GM10248 (cell line): ENCODE measurements at regions not wholly inside any gene's neighbourhood (a gene's known extent, or its start where the extent isn't known, plus 50 kb on each side); places are given as distances from the start of the nearest gene placed in this dataset.

ENCODE experiments used
- CTCF ChIA-PET: fragments of 300-600 bp; sonication (Branson Sonifier 250); formaldehyde crosslinking; extraction: SDS; loops from one replicate; lab custom pipeline; 2021; ENCODE audit warnings: antibody characterized with exemption; lab: Yijun Ruan, JAX
- POLR2A ChIA-PET: fragments of 350-650 bp; sonication (Branson Sonifier 250); formaldehyde crosslinking; extraction: SDS; loops from one replicate; lab custom pipeline; 2020; ENCODE audit warnings: antibody characterized with exemption; lab: Yijun Ruan, JAX
- DNase-seq: peaks from one replicate; pipeline ENCODE4 v3.0.0; 2012; ENCODE audit errors: extremely low spot score
- CTCF ChIP-seq: IDR thresholded peaks from 2 replicates; pipeline ENCODE4 v1.5.1; 2012; ENCODE audit warnings: mild to moderate bottlenecking, low read depth; ENCODE audit errors: extremely low read depth, missing control alignments, control extremely low read depth

- TF ChIP-seq CTCF: no peak
- POLR2A ChIA-PET: no interaction called here
- DNase-seq: no peak
- CTCF ChIA-PET: interaction anchor here (1.1 kb wide), 1 partner anchor 25 kb away, joined by 3 read pairs; no protein-coding TSS in a partner anchor
Measured at GRCh38 chr12:66786531-66787308, 107.8 kb upstream of the GRIP1 start.

- DNase-seq: no peak
- CTCF ChIA-PET: interaction anchor here (1.0 to 1.2 kb wide), 3 partner anchors 12 to 226 kb away, joined by 3 to 4 read pairs (median 3); no protein-coding TSS in a partner anchor
- no peak for TF ChIP-seq CTCF
- POLR2A ChIA-PET: no interaction called here
Measured at GRCh38 chr12:66799551-66799950, 120.7 kb upstream of the GRIP1 start.

DNA sequence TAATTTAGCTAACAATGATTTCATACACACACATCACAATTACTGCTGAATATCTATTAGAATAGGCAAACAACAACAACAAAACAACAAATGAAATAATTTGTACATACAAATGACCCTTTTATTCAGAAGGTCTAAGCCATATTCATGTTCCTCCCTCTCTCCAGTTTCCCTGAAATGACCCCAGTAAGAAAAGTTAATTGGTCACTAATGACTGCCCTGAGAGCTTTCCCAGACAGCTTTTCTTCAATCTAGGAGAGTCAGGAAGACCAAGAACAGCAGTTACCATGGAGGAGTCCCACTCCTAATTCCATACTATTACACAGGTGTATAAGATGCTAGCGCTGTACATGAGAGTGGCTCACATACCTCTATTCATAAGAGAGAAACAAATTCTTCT lies 121.2 kb upstream of the GRIP1 start:
- ChIA-PET CTCF (interaction anchor here (1.0 to 1.2 kb wide), 3 partner anchors 9 to 226 kb away, joined by 3 read pairs; no protein-coding TSS in a partner anchor), POLR2A (no interaction called here)
- DNase-seq: no peak
- no peak for TF ChIP-seq CTCF

- CTCF ChIA-PET: interaction anchor here (1.3 to 1.4 kb wide), 3 partner anchors 13 to 14 kb away, joined by 3 read pairs; no protein-coding TSS in a partner anchor
- POLR2A ChIA-PET: no interaction called here
- DNase-seq: no peak
- no peak for TF ChIP-seq CTCF
Measured at GRCh38 chr12:66803930-66804329, 125.1 kb upstream of the GRIP1 start.

- ChIA-PET POLR2A (no interaction called here), CTCF (interaction anchor here (0.7 to 1.4 kb wide), 6 partner anchors 9 to 76 kb away, joined by 3 read pairs; no protein-coding TSS in a partner anchor)
- no peak for DNase-seq
- TF ChIP-seq CTCF: no peak
Measured at GRCh38 chr12:66804563-66804974, 125.7 kb upstream of the GRIP1 start.

- no peak for DNase-seq
- ChIA-PET POLR2A (no interaction called here), CTCF (interaction anchor here (0.9 to 1.2 kb wide), 3 partner anchors 10 to 100 kb away, joined by 3 read pairs; no protein-coding TSS in a partner anchor)
- TF ChIP-seq CTCF: no peak
Measured at GRCh38 chr12:66808606-66809005, 129.7 kb upstream of the GRIP1 start.
